DOHH2 (cell line): ENCODE measurements at regions not wholly inside any gene's neighbourhood (a gene's known extent, or its start where the extent isn't known, plus 50 kb on each side); places are given as distances from the start of the nearest gene placed in this dataset.

Experiments used
- CTCF ChIP-seq: fragments of 200-600 bp; sonication (generic); IDR thresholded peaks from one replicate; pipeline ENCODE4 v1.5.1; 2014; ENCODE audit warnings: antibody characterized with exemption, mild to moderate bottlenecking, low read depth, low read length; ENCODE audit not compliant: poor library complexity, severe bottlenecking
- EZH2phosphoT487 ChIP-seq: fragments of 200-600 bp; sonication (generic); IDR thresholded peaks from 2 replicates; pipeline ENCODE4 v1.6.1; 2017; ENCODE audit warnings: borderline replicate concordance, mild to moderate bottlenecking, antibody characterized with exemption, low read length, moderate library complexity, mixed read lengths

- no peak for TF ChIP-seq CTCF
- TF ChIP-seq EZH2phosphoT487, result no peak
These were observed 209.2 kb downstream of the ENC1 start for GRCh38 chr5:74431290-74431669.
